Duodenal mucosa (tissue), 2 donors: ENCODE measurements at regions not wholly inside any gene's neighbourhood (a gene's known extent, or its start where the extent isn't known, plus 50 kb on each side); places are given as distances from the start of the nearest gene placed in this dataset.

ENCODE experiments used
- H3K27ac ChIP-seq: one replicate; pipeline ENCODE4 v1.7.0; 2013; ENCODE audit warnings: low read depth, low read length
- H3K27me3 ChIP-seq, 2 donors: one replicate each; pipeline ENCODE4 v1.7.0; 2013; ENCODE audit warnings: low read length in 2 of 2, control low read depth in 1 of 2; ENCODE audit not compliant: insufficient read depth in 2 of 2, control insufficient read depth in 1 of 2
- H3K36me3 ChIP-seq, 2 donors: one replicate each; pipeline ENCODE4 v1.7.0; 2013; ENCODE audit warnings: low read length in 2 of 2, control low read depth in 1 of 2; ENCODE audit not compliant: insufficient read depth in 2 of 2, control insufficient read depth in 1 of 2
- H3K4me1 ChIP-seq, 2 donors: one replicate each; pipeline ENCODE4 v1.7.0; 2013; ENCODE audit warnings: low read length in 2 of 2, control low read depth in 1 of 2; ENCODE audit not compliant: insufficient read depth in 2 of 2, control insufficient read depth in 1 of 2
- H3K4me3 ChIP-seq, 2 donors: one replicate each; pipeline ENCODE4 v1.7.0; 2013; ENCODE audit warnings: low read length in 2 of 2, low read depth in 1 of 2
- H3K9ac ChIP-seq, 2 donors: one replicate each; pipeline ENCODE4 v1.7.0; 2013; ENCODE audit warnings: low read length in 2 of 2, low read depth in 1 of 2
- H3K9me3 ChIP-seq, 2 donors: one replicate each; pipeline ENCODE4 v1.7.0; 2013; ENCODE audit warnings: low read length in 2 of 2, control low read depth in 1 of 2; ENCODE audit not compliant: control insufficient read depth in 1 of 2

- Histone ChIP-seq H3K27ac (no peak overlapping the region), H3K9me3 (no peaks in the 10 kb centered on the region), H3K4me1 (no peaks in the 10 kb centered on the region), H3K36me3 (no peaks in the 10 kb centered on the region), H3K9ac (no peak overlapping the region), H3K27me3 (no peaks in the 10 kb centered on the region), H3K4me3 (no peak overlapping the region)
Observed at GRCh38 chr10:8504499-8504898, 450.0 kb downstream of the GATA3 start.

GRCh38 chr10:8507156-8507555, 452.7 kb downstream of the GATA3 start:
- Histone ChIP-seq H3K36me3 (no peaks in the 10 kb centered on the region), H3K4me3 (no peak overlapping the region), H3K27ac (no peak overlapping the region), H3K9me3 (no peaks in the 10 kb centered on the region), H3K9ac (no peak overlapping the region), H3K27me3 (no peaks in the 10 kb centered on the region), H3K4me1 (no peaks in the 10 kb centered on the region)

DNA sequence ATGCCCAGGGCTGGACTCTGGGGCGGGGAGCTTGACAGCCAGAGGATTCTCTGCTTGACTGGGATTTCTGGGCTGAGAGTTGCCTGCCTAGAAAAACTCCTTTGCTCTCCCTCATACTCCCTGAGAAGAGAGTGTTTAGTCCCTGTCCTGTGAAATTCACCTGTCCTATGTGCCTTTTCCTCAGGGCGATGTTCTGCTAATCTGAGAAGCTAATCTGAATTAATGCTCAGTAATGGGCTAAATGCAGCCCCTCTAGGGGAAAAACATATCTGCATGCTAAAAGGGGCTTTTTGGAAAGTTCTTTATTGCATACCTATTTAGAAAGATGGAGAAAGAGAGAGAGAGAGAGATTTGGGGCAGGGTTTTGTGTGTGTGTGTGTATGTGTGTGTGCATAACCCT, 454.4 kb downstream of the GATA3 start:
- Histone ChIP-seq H3K27ac (no peak overlapping the region), H3K4me1 (no peaks in the 10 kb centered on the region), H3K9ac (no peak overlapping the region), H3K9me3 (no peaks in the 10 kb centered on the region), H3K36me3 (no peaks in the 10 kb centered on the region), H3K4me3 (no peak overlapping the region), H3K27me3 (no peaks in the 10 kb centered on the region)

DNA sequence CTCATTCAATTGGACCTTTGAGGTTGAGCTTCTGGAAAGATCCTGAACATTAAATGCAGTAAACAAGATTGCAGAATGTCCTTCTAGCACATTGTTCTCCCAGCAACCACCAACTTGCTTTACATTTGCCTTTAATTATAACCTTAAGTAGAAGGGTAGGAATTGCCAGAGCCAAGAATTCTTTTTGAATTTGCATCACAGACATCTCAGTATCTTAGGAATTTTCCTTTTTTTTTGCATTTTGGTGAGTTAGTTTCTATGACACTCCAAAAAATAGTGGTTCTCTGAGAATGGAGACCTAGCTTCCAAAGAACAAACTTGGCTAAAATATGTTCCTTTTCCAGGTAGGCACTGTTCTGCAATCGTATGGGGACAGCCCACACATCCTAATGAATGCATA, 456.0 kb downstream of the GATA3 start:
- no peaks in the 10 kb centered on the region for H3K4me1 ChIP-seq
- H3K27ac ChIP-seq = no peak overlapping the region
- H3K4me3 ChIP-seq = no peak overlapping the region
- no peak overlapping the region for H3K9ac ChIP-seq
- no peaks in the 10 kb centered on the region for H3K36me3 ChIP-seq
- H3K9me3 ChIP-seq = no peaks in the 10 kb centered on the region
- no peaks in the 10 kb centered on the region for H3K27me3 ChIP-seq

GRCh38 chr10:8511026-8511425, 456.5 kb downstream of the GATA3 start:
- Histone ChIP-seq H3K4me3 (no peak overlapping the region), H3K27ac (no peak overlapping the region), H3K9me3 (no peaks in the 10 kb centered on the region), H3K36me3 (no peaks in the 10 kb centered on the region), H3K27me3 (no peaks in the 10 kb centered on the region), H3K9ac (no peak overlapping the region), H3K4me1 (no peaks in the 10 kb centered on the region)

GRCh38 chr10:8513155-8514147, 459.0 kb downstream of the GATA3 start:
- Histone ChIP-seq H3K9me3 (no peaks in the 10 kb centered on the region), H3K4me3 (no peak overlapping the region), H3K36me3 (no peaks in the 10 kb centered on the region), H3K9ac (no peak overlapping the region), H3K27ac (no peak overlapping the region), H3K27me3 (no peaks in the 10 kb centered on the region), H3K4me1 (no peaks in the 10 kb centered on the region)

DNA sequence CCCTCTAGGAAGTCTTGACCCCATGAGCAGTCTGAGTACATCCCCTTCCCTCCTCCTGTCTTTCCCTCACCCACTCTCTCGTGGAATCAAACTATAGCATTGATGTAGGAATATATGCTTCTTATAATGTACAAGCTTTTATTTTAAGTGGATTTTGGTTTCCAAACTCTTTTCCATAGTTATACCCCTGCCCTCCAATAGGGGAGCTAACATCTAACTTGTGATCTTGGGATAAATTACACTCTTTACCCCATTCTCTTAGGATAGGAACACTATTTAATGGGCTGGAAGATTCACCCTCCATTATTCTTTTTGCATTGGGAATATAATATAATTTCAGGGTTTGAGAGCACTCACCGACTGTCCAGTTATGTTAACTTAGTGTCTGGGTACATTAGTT, 465.9 kb downstream of the GATA3 start:
- Histone ChIP-seq H3K4me3 (no peak overlapping the region), H3K4me1 (no peaks in the 10 kb centered on the region), H3K27me3 (no peaks in the 10 kb centered on the region), H3K36me3 (no peaks in the 10 kb centered on the region), H3K9me3 (no peaks in the 10 kb centered on the region), H3K27ac (no peak overlapping the region), H3K9ac (no peak overlapping the region)

DNA sequence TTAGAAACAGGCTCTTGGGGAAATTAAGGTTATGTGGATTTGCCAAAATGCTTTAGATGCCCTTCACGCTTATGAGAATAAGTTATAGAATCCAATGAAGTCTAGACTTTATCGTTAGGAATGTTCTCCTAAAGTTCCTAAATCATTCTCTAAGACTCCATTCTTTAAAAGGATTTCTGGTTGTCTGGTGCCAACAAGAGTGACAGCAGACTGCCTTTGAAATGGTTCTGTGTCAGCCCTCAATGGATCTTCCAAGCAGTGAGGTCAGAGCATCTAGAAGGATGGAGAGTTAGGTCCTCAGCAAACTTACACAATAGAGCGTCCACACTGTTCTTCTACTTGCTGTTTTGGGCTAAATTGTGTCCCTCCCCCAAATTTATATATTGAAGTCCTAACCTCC, 473.3 kb downstream of the GATA3 start:
- Histone ChIP-seq H3K36me3 (no peaks in the 10 kb centered on the region), H3K4me3 (no peak overlapping the region), H3K9me3 (peaks cover 0 to 4% of the 10 kb centered on the region in 2 donors), H3K4me1 (no peaks in the 10 kb centered on the region), H3K9ac (no peak overlapping the region), H3K27me3 (no peaks in the 10 kb centered on the region), H3K27ac (no peak overlapping the region)

- Histone ChIP-seq H3K36me3 (no peaks in the 10 kb centered on the region), H3K27me3 (no peaks in the 10 kb centered on the region), H3K9ac (no peak overlapping the region), H3K27ac (no peak overlapping the region), H3K4me3 (no peak overlapping the region), H3K4me1 (no peaks in the 10 kb centered on the region), H3K9me3 (peaks cover 0 to 4% of the 10 kb centered on the region in 2 donors)
Observed at GRCh38 chr10:8531116-8531515, 476.6 kb downstream of the GATA3 start.

- Histone ChIP-seq H3K9ac (no peak overlapping the region), H3K9me3 (no peaks in the 10 kb centered on the region), H3K36me3 (no peaks in the 10 kb centered on the region), H3K4me1 (no peaks in the 10 kb centered on the region), H3K27me3 (no peaks in the 10 kb centered on the region), H3K4me3 (no peak overlapping the region), H3K27ac (no peak overlapping the region)
Observed at GRCh38 chr10:8532647-8533046, 478.2 kb downstream of the GATA3 start.
